Glomerular visceral epithelial cell (primary cell): ENCODE measurements at regions not wholly inside any gene's neighbourhood (a gene's known extent, or its start where the extent isn't known, plus 50 kb on each side); places are given as distances from the start of the nearest gene placed in this dataset.
"Not testable (repeated sequence)": the region's sequence is repeated elsewhere in the genome, so short reads cannot be mapped to it uniquely, and the experiment has no call there.

Source experiments
- DNase-seq: peaks from one replicate; pipeline ENCODE4 v3.0.0-alpha.2; 2016; ENCODE audit errors: extremely low spot score

GRCh38 chr3:43838009-43838758 is 147.4 kb downstream of the ABHD5 start:
- DNase-seq: no peak

- no peak for DNase-seq
Measured at GRCh38 chr3:43838877-43839276, 148.1 kb downstream of the ABHD5 start.

GRCh38 chr3:43843386-43843785 is 152.6 kb downstream of the ABHD5 start:
- no peak for DNase-seq

- DNase-seq: no peak
Measured at GRCh38 chr3:43844757-43845156, 154.0 kb downstream of the ABHD5 start.

- DNase-seq: not testable (repeated sequence)
Measured at GRCh38 chr3:43845553-43845952, 154.8 kb downstream of the ABHD5 start.

GRCh38 chr3:43852066-43852465 is 161.3 kb downstream of the ABHD5 start:
- DNase-seq: no peak

GRCh38 chr3:43854283-43854682 is 163.5 kb downstream of the ABHD5 start:
- DNase-seq: no peak

- no peak for DNase-seq
Measured at GRCh38 chr3:43854916-43855315, 164.2 kb downstream of the ABHD5 start.

GRCh38 chr3:43855674-43856299 is 165.0 kb downstream of the ABHD5 start:
- DNase-seq: peak; percentile 44

GRCh38 chr3:43856351-43856750 is 165.6 kb downstream of the ABHD5 start:
- DNase-seq: no peak

GRCh38 chr3:43856761-43857160 is 166.0 kb downstream of the ABHD5 start:
- DNase-seq: no peak

- no peak for DNase-seq
Measured at GRCh38 chr3:43857361-43858293, 166.9 kb downstream of the ABHD5 start.

GRCh38 chr3:43858294-43858701 is 167.6 kb downstream of the ABHD5 start:
- DNase-seq: no peak

GRCh38 chr3:43859766-43860165 is 169.0 kb downstream of the ABHD5 start:
- DNase-seq: no peak

- DNase-seq: no peak
Measured at GRCh38 chr3:43861635-43862034, 170.9 kb downstream of the ABHD5 start.

GRCh38 chr3:43862470-43862869 is 171.7 kb downstream of the ABHD5 start:
- no peak for DNase-seq

- DNase-seq: no peak
Measured at GRCh38 chr3:43862992-43863805, 172.5 kb downstream of the ABHD5 start.

GRCh38 chr3:43863966-43864933 is 173.5 kb downstream of the ABHD5 start:
- DNase-seq: no peak

- no peak for DNase-seq
Measured at GRCh38 chr3:43865351-43865750, 174.6 kb downstream of the ABHD5 start.

- DNase-seq: no peak
Measured at GRCh38 chr3:43865887-43866528, 175.3 kb downstream of the ABHD5 start.
